Keratinocyte (primary cell): ENCODE measurements at regions not wholly inside any gene's neighbourhood (a gene's known extent, or its start where the extent isn't known, plus 50 kb on each side); places are given as distances from the start of the nearest gene placed in this dataset.

Experiments
- EZH2 ChIP-seq: IDR thresholded peaks from one replicate; pipeline ENCODE4 v1.6.1; 2012; ENCODE audit warnings: inconsistent platforms, mild to moderate bottlenecking, low read length, moderate library complexity
- TF ChIP-seq, protein P1 (sequence below), 3 experiments: IDR thresholded peaks in 1 of 3; conservative IDR thresholded peaks in 1 of 3; optimal IDR thresholded peaks in 1 of 3; 2 replicates in 2 of 3; 3 replicates in 1 of 3; pipeline versions ENCODE3 to v1.5.1; 2011; ENCODE audit warnings: low read length in 3 of 3, mild to moderate bottlenecking in 3 of 3, moderate library complexity in 2 of 3, control low read depth in 1 of 3, inconsistent platforms in 1 of 3; ENCODE audit not compliant: insufficient read depth in 2 of 3; ENCODE audit errors: extremely low read depth in 1 of 3

GRCh38 chr7:16233517-16233916, 187.8 kb downstream of the CRPPA start:
- no peak for TF ChIP-seq EZH2
- TF ChIP-seq, protein P1, sequence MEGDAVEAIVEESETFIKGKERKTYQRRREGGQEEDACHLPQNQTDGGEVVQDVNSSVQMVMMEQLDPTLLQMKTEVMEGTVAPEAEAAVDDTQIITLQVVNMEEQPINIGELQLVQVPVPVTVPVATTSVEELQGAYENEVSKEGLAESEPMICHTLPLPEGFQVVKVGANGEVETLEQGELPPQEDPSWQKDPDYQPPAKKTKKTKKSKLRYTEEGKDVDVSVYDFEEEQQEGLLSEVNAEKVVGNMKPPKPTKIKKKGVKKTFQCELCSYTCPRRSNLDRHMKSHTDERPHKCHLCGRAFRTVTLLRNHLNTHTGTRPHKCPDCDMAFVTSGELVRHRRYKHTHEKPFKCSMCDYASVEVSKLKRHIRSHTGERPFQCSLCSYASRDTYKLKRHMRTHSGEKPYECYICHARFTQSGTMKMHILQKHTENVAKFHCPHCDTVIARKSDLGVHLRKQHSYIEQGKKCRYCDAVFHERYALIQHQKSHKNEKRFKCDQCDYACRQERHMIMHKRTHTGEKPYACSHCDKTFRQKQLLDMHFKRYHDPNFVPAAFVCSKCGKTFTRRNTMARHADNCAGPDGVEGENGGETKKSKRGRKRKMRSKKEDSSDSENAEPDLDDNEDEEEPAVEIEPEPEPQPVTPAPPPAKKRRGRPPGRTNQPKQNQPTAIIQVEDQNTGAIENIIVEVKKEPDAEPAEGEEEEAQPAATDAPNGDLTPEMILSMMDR (optimal IDR thresholded peaks at IDR 0.05 in 1 of 3, IDR thresholded peaks at IDR 0.05 in 1 of 3, conservative IDR thresholded peaks at IDR 0.05 in 1 of 3; ENCODE audit: extremely low read depth in 1 of 3, insufficient read depth in 2 of 3, low read length in 3 of 3): no peak
